HUES6 (cell line): ENCODE measurements at regions not wholly inside any gene's neighbourhood (a gene's known extent, or its start where the extent isn't known, plus 50 kb on each side); places are given as distances from the start of the nearest gene placed in this dataset.
"Not testable (repeated sequence)": the region's sequence is repeated elsewhere in the genome, so short reads cannot be mapped to it uniquely, and the experiment has no call there.

Source experiments
- H3K27ac ChIP-seq: 2 replicates; pipeline ENCODE4 v1.7.0; 2013; ENCODE audit warnings: low read depth, mild to moderate bottlenecking, low read length, inconsistent platforms
- H3K27me3 ChIP-seq: 2 replicates; pipeline ENCODE4 v1.6.1; 2013; ENCODE audit warnings: low read length; ENCODE audit not compliant: control insufficient read depth, insufficient read depth
- H3K36me3 ChIP-seq: 2 replicates; pipeline ENCODE4 v1.6.1; 2013; ENCODE audit warnings: low read length; ENCODE audit not compliant: control insufficient read depth, insufficient read depth
- H3K4me1 ChIP-seq: 2 replicates; pipeline ENCODE4 v1.6.1; 2013; ENCODE audit warnings: low read length; ENCODE audit not compliant: control insufficient read depth, insufficient read depth
- H3K4me3 ChIP-seq: 2 replicates; pipeline ENCODE4 v1.5.1; 2013; ENCODE audit warnings: low read depth, low read length
- H3K9ac ChIP-seq: one replicate; pipeline ENCODE4 v1.6.1; 2013; ENCODE audit warnings: mild to moderate bottlenecking, low read length
- H3K9me3 ChIP-seq: 2 replicates; pipeline ENCODE4 v1.6.1; 2013; ENCODE audit warnings: low read depth, low read length; ENCODE audit not compliant: control insufficient read depth, insufficient read depth

DNA sequence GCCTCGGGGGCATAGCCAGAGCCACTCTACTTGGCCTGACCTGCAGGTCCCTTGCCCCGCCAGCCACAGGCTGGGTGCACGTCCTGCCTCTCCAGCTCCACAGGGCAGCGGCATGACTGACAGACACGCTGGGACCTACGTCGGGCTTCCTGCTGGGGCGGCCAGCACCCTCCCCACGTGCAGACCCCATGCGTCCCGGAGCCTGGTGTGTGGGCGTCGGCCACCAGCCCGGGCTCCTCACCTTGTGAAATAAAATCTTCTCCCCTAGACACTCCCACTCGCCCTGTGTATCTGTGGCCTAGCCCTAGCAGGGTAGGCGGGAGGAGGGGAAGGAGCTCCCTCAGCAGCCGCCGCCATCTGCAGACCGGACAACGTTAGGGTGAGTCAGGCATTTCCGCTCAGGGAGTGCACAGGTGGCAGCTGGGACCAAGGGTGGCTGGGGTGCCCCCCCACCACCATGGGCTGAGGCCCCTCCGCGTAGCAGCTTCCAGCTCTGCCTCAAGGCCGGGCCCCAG, 119.5 kb downstream of the IGLL1 start:
- H3K9me3 ChIP-seq, H3K9ac ChIP-seq, H3K27ac ChIP-seq, H3K36me3 ChIP-seq, H3K4me3 ChIP-seq, H3K27me3 ChIP-seq: not testable (repeated sequence)
- H3K4me1 ChIP-seq, result peaks cover 11% of the 10 kb centered on the region

DNA sequence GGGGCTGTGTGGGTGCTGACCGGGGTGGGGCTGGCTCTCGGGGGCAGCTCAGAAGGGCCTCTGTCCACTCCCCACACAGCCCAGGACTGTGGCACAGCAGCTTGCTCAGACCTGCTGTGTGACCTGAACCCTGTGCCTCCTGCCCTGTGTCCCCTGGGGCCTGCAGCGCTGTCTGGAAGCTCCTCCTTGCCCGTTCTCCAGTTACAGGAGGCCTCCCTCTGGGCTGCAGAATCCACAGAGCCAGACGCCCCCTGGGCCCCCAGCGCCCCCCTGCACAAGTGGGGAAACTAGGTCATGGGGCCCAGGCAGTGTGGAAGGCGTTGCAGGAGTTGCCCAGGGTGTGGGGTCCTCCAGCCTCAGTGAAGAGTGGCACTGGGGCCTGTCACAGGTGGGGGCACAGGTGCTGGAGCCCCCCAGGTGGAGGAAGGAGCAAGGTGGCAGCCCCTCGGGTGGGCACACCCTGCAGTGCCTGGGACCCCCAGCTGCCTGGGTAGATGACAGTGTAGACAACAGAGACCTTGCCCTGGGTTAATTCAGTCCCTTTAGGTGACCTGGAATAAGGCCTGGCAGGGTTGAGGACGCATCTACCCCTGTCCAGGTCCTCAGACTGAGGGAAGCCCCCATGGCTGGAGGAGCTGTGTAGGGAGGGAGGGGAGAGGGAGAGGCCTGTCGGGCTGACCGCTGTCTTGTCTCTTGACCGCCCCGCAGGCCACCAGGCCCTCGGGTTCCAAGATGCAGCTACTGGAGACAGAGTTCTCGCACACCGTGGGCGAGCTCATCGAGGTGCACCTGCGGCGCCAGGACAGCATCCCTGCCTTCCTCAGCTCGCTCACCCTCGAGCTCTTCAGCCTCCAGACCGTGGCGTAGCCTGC, 120.2 kb downstream of the IGLL1 start:
- H3K27ac ChIP-seq, H3K36me3 ChIP-seq, H3K9ac ChIP-seq, H3K9me3 ChIP-seq, H3K4me3 ChIP-seq, H3K27me3 ChIP-seq: not testable (repeated sequence)
- peaks cover 11% of the 10 kb centered on the region for H3K4me1 ChIP-seq

DNA sequence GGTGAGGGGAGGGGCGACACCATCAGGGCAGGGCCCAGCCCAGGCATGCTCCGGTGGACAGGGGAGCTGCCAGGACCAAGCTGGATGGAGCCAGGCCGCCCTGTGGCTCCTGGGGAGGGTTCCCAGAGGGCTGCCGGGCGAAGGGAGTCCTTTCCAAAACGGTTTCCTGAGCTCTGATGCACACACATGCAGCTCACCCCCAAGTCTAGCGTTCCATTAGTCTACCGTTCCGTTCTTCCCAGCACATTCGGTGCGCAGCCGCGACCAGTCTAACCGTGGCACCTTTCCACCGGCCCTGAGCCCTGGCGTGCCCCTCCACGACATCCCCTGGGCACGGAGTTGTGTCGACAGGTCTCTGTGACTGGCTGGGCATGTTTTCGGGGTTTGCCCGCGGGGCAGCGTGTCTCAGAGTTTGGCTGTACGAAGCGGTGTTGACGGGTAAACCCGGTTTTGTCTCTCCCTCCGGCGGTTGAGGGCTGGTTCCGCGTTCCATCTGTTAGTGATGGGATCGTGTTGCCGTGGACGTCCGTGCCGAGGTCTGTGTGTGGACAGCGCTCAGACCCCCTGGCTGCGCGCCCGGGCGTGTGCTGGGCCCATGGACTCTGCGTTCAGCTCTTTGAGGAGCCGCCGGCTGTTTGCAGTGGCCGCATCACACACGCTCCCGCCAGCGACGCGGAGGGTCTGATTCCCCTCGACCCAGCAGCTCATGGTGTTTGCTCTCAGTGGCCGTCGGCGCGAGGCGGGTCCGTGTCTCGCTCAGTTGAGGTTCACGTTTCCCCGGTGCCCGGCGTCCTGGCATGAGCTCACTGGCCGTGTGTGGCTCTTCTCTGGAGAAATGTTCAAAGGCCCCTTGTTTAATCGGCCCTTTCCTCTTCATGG, 121.2 kb downstream of the IGLL1 start:
- no peak overlapping the region for H3K4me3 ChIP-seq
- H3K4me1 ChIP-seq, result peaks cover 11% of the 10 kb centered on the region
- H3K9ac ChIP-seq, result no peak overlapping the region
- peaks cover 4% of the 10 kb centered on the region; the same call in 1 of the 2 replicates for H3K27me3 ChIP-seq
- no peaks in the 10 kb centered on the region for H3K36me3 ChIP-seq
- no peak overlapping the region for H3K27ac ChIP-seq
- no peaks in the 10 kb centered on the region for H3K9me3 ChIP-seq

DNA sequence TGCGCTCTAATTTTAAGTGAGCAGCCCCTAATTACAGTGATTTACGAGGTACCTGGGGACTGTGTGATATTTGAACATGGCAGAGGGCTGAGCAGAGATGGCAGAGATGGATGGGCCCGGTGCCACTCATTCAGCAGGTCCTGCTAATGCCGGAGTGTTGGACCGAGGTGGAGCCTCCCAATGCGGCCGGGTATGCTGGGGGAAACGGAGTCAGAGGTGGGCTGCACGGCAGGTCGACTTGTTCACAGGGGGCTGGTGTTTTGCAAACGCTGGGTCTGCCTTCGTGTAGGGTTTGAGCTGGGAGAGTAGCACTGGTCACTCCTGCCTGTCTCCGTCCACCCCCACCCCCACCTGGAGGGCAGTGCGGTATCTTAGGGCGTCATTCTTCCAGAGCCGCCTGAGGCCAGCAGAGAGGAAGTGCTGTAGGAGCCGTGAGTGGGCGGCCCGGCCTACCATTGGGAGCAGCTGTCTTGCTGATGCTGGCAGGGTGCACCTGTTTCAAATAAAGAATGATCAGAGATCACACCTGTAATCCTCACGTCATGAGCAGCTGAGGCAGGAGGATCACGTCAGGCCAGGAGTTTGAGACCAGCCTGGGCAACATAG, 122.6 kb downstream of the IGLL1 start:
- H3K27me3 ChIP-seq, result peaks cover 4% of the 10 kb centered on the region; the same call in 1 of the 2 replicates
- H3K27ac ChIP-seq, result no peak overlapping the region
- H3K4me3 ChIP-seq, result no peak overlapping the region
- H3K9ac ChIP-seq, result no peak overlapping the region
- peaks cover 11% of the 10 kb centered on the region for H3K4me1 ChIP-seq
- H3K9me3 ChIP-seq, result no peaks in the 10 kb centered on the region
- no peaks in the 10 kb centered on the region for H3K36me3 ChIP-seq

DNA sequence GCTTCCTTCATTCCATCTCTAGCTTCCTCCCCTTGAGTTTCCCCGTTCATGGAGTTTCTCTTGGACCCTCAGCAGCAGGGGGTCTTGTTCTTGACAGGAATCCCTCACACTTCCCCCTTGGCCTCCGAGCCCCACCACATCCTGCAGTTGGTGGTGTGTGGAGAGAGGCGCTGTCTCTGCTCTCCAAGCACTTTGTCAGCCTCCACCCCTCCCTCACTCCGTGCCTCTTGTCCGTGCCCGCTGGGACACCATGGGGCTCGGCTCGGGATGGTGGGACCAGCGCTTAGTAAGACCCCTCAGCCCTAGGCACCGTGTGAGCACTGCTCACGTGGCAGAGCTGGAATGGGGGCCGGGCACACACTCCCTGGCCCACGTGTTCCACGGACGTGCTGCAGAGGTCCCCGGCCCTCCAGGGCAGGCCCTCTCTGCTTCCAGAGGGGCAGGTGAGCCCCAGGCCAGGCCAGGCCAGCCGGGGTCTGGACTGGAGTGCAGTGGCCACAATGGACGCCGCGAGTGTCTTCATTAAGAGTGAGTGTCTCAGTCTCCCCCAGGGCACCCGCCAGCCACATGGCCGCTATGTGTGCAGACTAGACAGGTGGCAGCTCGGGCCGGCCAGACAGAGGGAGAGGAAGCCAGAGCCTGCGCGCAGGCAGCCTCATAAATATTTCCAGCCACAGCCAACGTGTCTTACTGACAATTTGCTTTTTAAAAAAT, 123.3 kb downstream of the IGLL1 start:
- H3K4me3 ChIP-seq, H3K36me3 ChIP-seq, H3K27ac ChIP-seq, H3K27me3 ChIP-seq, H3K9me3 ChIP-seq, H3K9ac ChIP-seq: not testable (repeated sequence)
- peaks cover 11% of the 10 kb centered on the region for H3K4me1 ChIP-seq

DNA sequence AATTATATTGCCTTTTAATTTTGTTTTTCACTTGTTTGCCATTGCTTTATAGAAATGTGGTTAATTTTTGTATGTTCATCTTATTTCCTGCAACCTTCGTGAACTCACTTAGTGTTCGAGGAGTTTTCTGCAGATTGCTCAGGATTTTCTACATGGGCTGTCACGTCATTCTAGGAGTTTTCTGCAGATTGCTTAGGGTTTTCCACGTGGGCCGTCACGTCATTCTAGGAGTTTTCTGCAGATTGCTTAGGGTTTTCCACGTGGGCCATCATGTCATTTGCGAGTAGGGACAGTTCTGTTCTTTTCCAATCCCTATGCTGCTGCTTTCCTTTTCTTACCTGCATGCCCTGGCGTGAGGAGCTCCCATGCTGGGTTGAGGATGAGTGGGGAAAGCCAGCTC, 125.7 kb downstream of the IGLL1 start:
- not testable (repeated sequence) for H3K9me3 ChIP-seq, H3K4me1 ChIP-seq, H3K27ac ChIP-seq, H3K4me3 ChIP-seq, H3K9ac ChIP-seq, H3K36me3 ChIP-seq, H3K27me3 ChIP-seq

DNA sequence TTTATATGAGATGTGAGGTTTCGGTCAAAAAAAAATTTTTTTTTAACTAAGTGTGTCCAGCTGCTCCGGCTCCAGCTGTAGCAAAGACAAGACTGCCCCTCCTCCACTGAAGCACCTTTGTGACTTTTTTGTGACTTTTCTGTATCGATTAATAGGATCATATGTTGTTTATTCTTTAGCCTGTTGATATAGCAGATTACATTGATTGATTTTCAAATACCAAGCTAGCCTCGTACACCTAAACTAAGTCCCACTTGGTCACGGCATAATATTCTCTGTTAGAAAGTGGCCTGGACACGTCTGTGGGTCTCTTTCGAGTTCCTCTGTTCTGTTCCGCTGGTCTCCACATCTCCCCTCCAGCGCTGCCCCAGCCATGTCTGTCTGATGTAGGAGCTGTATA, 126.8 kb downstream of the IGLL1 start:
- Histone ChIP-seq H3K4me3 (no peak overlapping the region), H3K27me3 (no peaks in the 10 kb centered on the region), H3K9me3 (no peaks in the 10 kb centered on the region), H3K36me3 (no peaks in the 10 kb centered on the region), H3K4me1 (peaks cover 3% of the 10 kb centered on the region; the same call in 1 of the 2 replicates), H3K27ac (no peak overlapping the region), H3K9ac (no peak overlapping the region)

DNA sequence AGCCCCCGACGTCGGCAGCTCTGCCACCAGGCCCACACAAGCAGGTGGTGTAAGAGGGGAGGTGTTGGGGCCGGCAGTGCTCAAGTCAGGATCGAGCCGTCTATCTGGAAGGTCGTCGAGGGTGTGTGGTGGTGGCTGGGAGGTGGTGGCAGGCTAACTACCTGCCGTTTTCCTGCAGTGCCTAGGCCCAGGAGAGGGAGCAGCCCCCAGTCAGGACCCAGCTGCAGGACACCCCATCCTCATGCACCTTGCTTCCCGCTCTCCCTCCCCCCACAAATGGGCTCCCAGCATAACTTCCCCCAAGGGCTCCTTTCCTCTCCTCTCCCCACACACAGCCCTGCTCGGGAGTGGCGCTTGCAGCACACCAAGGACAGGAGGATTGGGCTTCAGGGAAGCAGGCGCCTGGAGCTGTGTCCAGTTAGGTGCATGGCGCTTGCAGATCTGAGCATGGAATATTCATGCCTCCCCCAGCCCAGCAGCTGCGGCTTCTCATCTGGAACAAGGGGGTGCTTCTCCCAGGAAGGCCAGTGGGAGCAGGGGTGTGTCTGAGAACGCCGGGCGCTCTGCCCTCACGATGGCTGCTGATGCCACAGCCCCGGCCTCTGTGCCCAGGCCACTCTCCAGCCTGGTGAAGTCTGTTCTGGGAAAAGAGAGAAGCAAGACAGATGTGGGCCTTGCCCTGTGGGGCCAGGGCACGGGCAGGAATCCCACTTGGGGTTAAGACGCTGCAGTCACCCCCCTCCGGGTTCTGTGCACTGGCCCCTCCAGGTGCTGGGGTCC, 127.7 kb downstream of the IGLL1 start:
- Histone ChIP-seq H3K27ac (no peak overlapping the region), H3K4me3 (no peak overlapping the region), H3K9ac (no peak overlapping the region), H3K9me3 (no peaks in the 10 kb centered on the region), H3K4me1 (peaks cover 3% of the 10 kb centered on the region; the same call in 1 of the 2 replicates), H3K36me3 (no peaks in the 10 kb centered on the region), H3K27me3 (no peaks in the 10 kb centered on the region)

DNA sequence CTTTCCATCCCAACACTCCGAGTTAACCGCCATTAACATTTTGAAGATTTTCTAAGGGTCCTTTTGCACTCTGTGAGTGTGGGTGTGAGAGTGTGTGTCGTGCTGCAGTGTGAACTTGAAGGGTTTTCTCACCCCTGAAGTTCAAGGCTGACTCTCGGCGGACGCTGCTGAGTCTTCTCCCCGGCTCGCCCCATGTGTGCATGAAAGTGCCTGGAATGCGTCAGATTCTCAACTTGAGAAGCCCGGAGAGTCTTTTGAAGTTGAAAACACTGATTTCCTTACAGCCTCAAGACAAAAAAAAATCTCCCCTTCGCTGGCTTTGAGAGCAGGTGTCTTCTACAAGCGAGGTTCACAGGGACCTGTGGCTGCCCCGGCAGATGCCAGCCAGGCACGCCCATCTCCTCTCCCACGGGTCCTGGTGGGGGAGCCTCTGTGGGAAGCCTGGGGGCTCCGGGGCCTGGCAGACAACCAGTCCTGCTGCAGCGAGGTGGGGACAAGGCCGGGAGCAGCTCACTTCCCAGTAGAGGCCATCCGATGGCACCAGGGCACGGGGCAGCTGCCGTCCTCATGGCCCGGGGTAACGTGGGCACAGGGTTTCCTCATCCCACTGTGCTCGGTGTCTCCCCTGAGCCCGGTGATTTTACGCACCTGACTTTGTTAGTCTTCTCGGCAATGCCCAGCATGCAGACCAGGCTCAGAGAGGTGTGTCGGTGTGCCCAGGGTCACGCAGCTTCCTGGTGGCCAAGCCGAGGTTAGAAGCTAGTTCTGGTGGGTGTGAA, 128.4 kb downstream of the IGLL1 start:
- not testable (repeated sequence) for H3K27ac ChIP-seq, H3K27me3 ChIP-seq, H3K36me3 ChIP-seq, H3K4me1 ChIP-seq, H3K9ac ChIP-seq, H3K9me3 ChIP-seq, H3K4me3 ChIP-seq
